ENCODE measurements at regions not wholly inside any gene's neighbourhood (a gene's known extent, or its start where the extent isn't known, plus 50 kb on each side); places are given as distances from the start of the nearest gene placed in this dataset.

- DNase-seq, result no peak
- Histone ChIP-seq H3K4me3 (ENCODE audit: low read depth, low read length) (no peak overlapping the region), H3K36me3 (no peaks in the 10 kb centered on the region), H3K27ac (no peak overlapping the region), H3K9me3 (ENCODE audit: severe bottlenecking) (no peaks in the 10 kb centered on the region), H3K27me3 (ENCODE audit: insufficient read depth, low read depth, severe bottlenecking) (peaks cover 72% of the 10 kb centered on the region)
- TF ChIP-seq CTCF (IDR thresholded peaks at IDR 0.05; ENCODE audit: low read depth, low read length), result no peak
Measured at GRCh38 chr20:60220706-60221105, 262.5 kb downstream of the CDH26 start.

- no peak for TF ChIP-seq CTCF (IDR thresholded peaks at IDR 0.05; ENCODE audit: low read depth, low read length)
- Histone ChIP-seq H3K9me3 (ENCODE audit: severe bottlenecking) (no peaks in the 10 kb centered on the region), H3K36me3 (no peaks in the 10 kb centered on the region), H3K4me3 (ENCODE audit: low read depth, low read length) (no peak overlapping the region), H3K27me3 (ENCODE audit: insufficient read depth, low read depth, severe bottlenecking) (peaks cover 69% of the 10 kb centered on the region), H3K27ac (no peak overlapping the region)
- DNase-seq, result no peak
Measured at GRCh38 chr20:60221593-60221992, 263.4 kb downstream of the CDH26 start.

- peaks cover 62% of the 10 kb centered on the region for H3K27me3 ChIP-seq (ENCODE audit: insufficient read depth, low read depth, severe bottlenecking)
- TF ChIP-seq CTCF (IDR thresholded peaks at IDR 0.05; ENCODE audit: low read depth, low read length), result no peak
- H3K4me3 ChIP-seq (ENCODE audit: low read depth, low read length), result no peak overlapping the region
- no peak for DNase-seq
- H3K27ac ChIP-seq, result no peak overlapping the region
- no peaks in the 10 kb centered on the region for H3K36me3 ChIP-seq
- no peaks in the 10 kb centered on the region for H3K9me3 ChIP-seq (ENCODE audit: severe bottlenecking)
Measured at GRCh38 chr20:60222497-60222896, 264.3 kb downstream of the CDH26 start.

GRCh38 chr20:60223174-60223573, 265.0 kb downstream of the CDH26 start:
- peaks cover 56% of the 10 kb centered on the region for H3K27me3 ChIP-seq (ENCODE audit: insufficient read depth, low read depth, severe bottlenecking)
- H3K27ac ChIP-seq, result no peak overlapping the region
- no peaks in the 10 kb centered on the region for H3K36me3 ChIP-seq
- H3K9me3 ChIP-seq (ENCODE audit: severe bottlenecking), result no peaks in the 10 kb centered on the region
- H3K4me3 ChIP-seq (ENCODE audit: low read depth, low read length), result no peak overlapping the region
- DNase-seq, result no peak
- TF ChIP-seq CTCF (IDR thresholded peaks at IDR 0.05; ENCODE audit: low read depth, low read length), result no peak

GRCh38 chr20:60224914-60225313, 266.7 kb downstream of the CDH26 start:
- TF ChIP-seq CTCF (IDR thresholded peaks at IDR 0.05; ENCODE audit: low read depth, low read length), result peak; percentile 72
- peak; percentile 44 for DNase-seq
- no peaks in the 10 kb centered on the region for H3K36me3 ChIP-seq

GRCh38 chr20:60228255-60228654, 270.0 kb downstream of the CDH26 start:
- DNase-seq, result no peak
- TF ChIP-seq CTCF (IDR thresholded peaks at IDR 0.05; ENCODE audit: low read depth, low read length), result no peak
- Histone ChIP-seq H3K9me3 (ENCODE audit: severe bottlenecking) (peaks cover 4% of the 10 kb centered on the region), H3K4me3 (ENCODE audit: low read depth, low read length) (no peak overlapping the region), H3K27me3 (ENCODE audit: insufficient read depth, low read depth, severe bottlenecking) (peaks cover 30% of the 10 kb centered on the region), H3K27ac (no peak overlapping the region), H3K36me3 (no peaks in the 10 kb centered on the region)

More at GRCh38 chr20:60224914-60225313, 266.7 kb downstream of the CDH26 start:
- H3K27ac ChIP-seq, result no peak overlapping the region
- no peaks in the 10 kb centered on the region for H3K9me3 ChIP-seq (ENCODE audit: severe bottlenecking)
- no peak overlapping the region for H3K4me3 ChIP-seq (ENCODE audit: low read depth, low read length)
- H3K27me3 ChIP-seq (ENCODE audit: insufficient read depth, low read depth, severe bottlenecking), result peaks cover 39% of the 10 kb centered on the region

All from WERI-Rb-1 (cell line).